ENCODE measurements at regions not wholly inside any gene's neighbourhood (a gene's known extent, or its start where the extent isn't known, plus 50 kb on each side); places are given as distances from the start of the nearest gene placed in this dataset.

DNA sequence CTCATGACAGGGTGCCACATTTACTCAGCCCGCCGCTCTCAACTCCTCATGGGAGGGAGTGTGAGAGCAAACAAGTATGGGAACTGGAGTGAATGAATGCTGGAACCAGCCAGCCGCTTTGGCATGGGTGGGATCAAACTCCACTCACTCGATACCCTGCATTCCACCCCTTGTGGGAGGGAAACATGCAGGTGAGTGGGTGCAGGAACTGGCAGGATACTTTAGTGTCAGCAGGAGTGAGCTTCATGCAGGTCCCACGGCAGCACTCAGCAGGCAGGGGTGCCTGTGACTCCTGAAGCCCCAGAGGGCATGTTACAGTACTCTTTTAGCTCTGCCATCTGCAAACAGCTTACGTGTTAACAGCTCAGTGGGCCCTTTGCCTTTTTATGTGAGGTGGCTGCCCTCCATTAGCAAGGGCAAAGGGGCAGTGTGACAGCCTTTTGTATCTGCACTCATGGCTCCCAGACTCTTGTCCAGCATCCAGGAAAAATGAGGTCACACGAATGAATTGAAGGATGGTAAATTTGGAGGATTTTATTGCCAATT lies 433.2 kb upstream of the NMUR2 start:
- Histone ChIP-seq H3K36me3 (ENCODE audit: control insufficient read depth in 2 of 2, insufficient read depth in 1 of 2, low read length in 2 of 2) (no peaks in the 10 kb centered on the region), H3K9me3 (ENCODE audit: control insufficient read depth, insufficient read depth, low read depth, low read length) (no peaks in the 10 kb centered on the region), H3K4me1 (ENCODE audit: control insufficient read depth, insufficient read depth, low read length) (no peaks in the 10 kb centered on the region), H3K27ac (ENCODE audit: extremely low read depth, low read depth, low read length) (no peak overlapping the region), H3K4me3 (ENCODE audit: low read depth, low read length) (no peak overlapping the region)
- ChIA-PET POLR2A (no interaction called here), CTCF (interaction anchor here (0.5 kb wide), 1 partner anchor 66 kb away, joined by 3 read pairs; no protein-coding TSS in a partner anchor)
- TF ChIP-seq INSM2 (tag by site-specific recombination; IDR thresholded peaks at IDR 0.05) (no peak), IKZF3 (tag by site-specific recombination; IDR thresholded peaks at IDR 0.05) (no peak)

DNA sequence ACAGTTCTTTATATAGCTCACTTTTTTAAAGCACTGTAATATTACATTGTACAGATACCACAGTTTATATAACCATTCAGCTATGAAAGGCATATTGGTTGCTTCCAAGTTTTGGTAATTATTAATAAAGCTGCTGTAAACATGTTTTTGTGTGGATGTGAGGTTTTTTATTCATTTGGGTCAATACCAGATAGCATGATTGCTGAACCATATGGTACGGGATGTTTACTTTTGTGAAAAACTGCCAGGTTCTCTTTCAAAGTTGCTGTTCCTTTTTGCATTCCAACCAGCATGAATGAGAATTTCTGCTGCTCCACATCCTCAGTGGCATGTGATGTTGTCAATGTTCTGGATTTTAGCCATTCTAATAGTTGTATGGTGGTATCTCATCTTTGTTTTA lies 439.6 kb upstream of the NMUR2 start:
- Histone ChIP-seq H3K4me1 (ENCODE audit: control insufficient read depth, insufficient read depth, low read length) (no peaks in the 10 kb centered on the region), H3K9me3 (ENCODE audit: control insufficient read depth, insufficient read depth, low read depth, low read length) (no peaks in the 10 kb centered on the region), H3K27ac (ENCODE audit: extremely low read depth, low read depth, low read length) (no peak overlapping the region), H3K36me3 (ENCODE audit: control insufficient read depth in 2 of 2, insufficient read depth in 1 of 2, low read length in 2 of 2) (no peaks in the 10 kb centered on the region), H3K4me3 (ENCODE audit: low read depth, low read length) (no peak overlapping the region)
- ChIA-PET POLR2A (no interaction called here), CTCF (interaction anchor here (0.6 kb wide), 1 partner anchor 265 kb away, joined by 3 read pairs; no protein-coding TSS in a partner anchor)
- TF ChIP-seq ZNF302 (tag by site-specific recombination; IDR thresholded peaks at IDR 0.05; ENCODE audit: low read depth): no peak
- TF ChIP-seq ELK4 (IDR thresholded peaks at IDR 0.05; ENCODE audit: borderline replicate concordance, low read depth, low read length): no peak
- TF ChIP-seq HIC1 (tag by site-specific recombination; IDR thresholded peaks at IDR 0.05): no peak
- TF ChIP-seq ZNF311 (tag by site-specific recombination; IDR thresholded peaks at IDR 0.05; ENCODE audit: borderline replicate concordance): no peak
- TF ChIP-seq ZNF518A (tag by site-specific recombination; conservative IDR thresholded peaks at IDR 0.05; ENCODE audit: low read depth): no peak
- TF ChIP-seq TCF7L2 (IDR thresholded peaks at IDR 0.05; ENCODE audit: borderline replicate concordance, low read depth, low read length): no peak
- TF ChIP-seq ZNF571 (tag by site-specific recombination; IDR thresholded peaks at IDR 0.05): no peak
- no peak for TF ChIP-seq ZBTB10 (tag by site-specific recombination; IDR thresholded peaks at IDR 0.05)
- TF ChIP-seq ZNF610 (tag by site-specific recombination; IDR thresholded peaks at IDR 0.05; ENCODE audit: borderline replicate concordance): no peak
- no peak for TF ChIP-seq ZFP69B (tag by site-specific recombination; IDR thresholded peaks at IDR 0.05)
- TF ChIP-seq ZFHX2 (tag by site-specific recombination; conservative IDR thresholded peaks at IDR 0.05): no peak
- no peak for TF ChIP-seq ZNF76 (tag by site-specific recombination; IDR thresholded peaks at IDR 0.05; ENCODE audit: borderline replicate concordance, low read depth)
- no peak for TF ChIP-seq ZNF654 (tag by site-specific recombination; IDR thresholded peaks at IDR 0.05; ENCODE audit: low read depth)
- no peak for TF ChIP-seq KLF7 (tag by site-specific recombination; IDR thresholded peaks at IDR 0.05; ENCODE audit: borderline replicate concordance)
- no peak for TF ChIP-seq ZNF707 (tag by site-specific recombination; IDR thresholded peaks at IDR 0.05)
- TF ChIP-seq ZNF114 (tag by site-specific recombination; IDR thresholded peaks at IDR 0.05): no peak
- TF ChIP-seq, protein P1, sequence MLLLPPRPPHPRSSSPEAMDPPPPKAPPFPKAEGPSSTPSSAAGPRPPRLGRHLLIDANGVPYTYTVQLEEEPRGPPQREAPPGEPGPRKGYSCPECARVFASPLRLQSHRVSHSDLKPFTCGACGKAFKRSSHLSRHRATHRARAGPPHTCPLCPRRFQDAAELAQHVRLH (tag by site-specific recombination; IDR thresholded peaks at IDR 0.05): no peak
- TF ChIP-seq KLF8 (tag by site-specific recombination; IDR thresholded peaks at IDR 0.05): no peak
- TF ChIP-seq ZNF664 (tag by site-specific recombination; IDR thresholded peaks at IDR 0.05): no peak
- TF ChIP-seq ZNF174 (tag by site-specific recombination; IDR thresholded peaks at IDR 0.05): no peak
